Left lung (tissue), 4 donors: ENCODE measurements at regions not wholly inside any gene's neighbourhood (a gene's known extent, or its start where the extent isn't known, plus 50 kb on each side); places are given as distances from the start of the nearest gene placed in this dataset.

ENCODE experiments used
- ATAC-seq: fragments of 200-7000 bp; cut with Tn5 transposase; one replicate; pipeline ENCODE4 v1.9.1; 2020; ENCODE audit warnings: moderate library complexity
- DNase-seq, 4 donors: peaks; one replicate each; pipeline ENCODE4 v3.0.0-alpha.2; 2013 to 2020
- H3K27ac ChIP-seq, 2 donors: fragments of 200-600 bp; sonication (generic) in 1 of 2; one replicate each; pipeline versions ENCODE4 v1.5.0 to v1.8.0; 2020 to 2021
- H3K27me3 ChIP-seq, 2 donors: fragments of 200-600 bp; sonication (generic) in 1 of 2; one replicate each; pipeline versions ENCODE4 v1.5.0 to v1.8.0; 2020 to 2021
- H3K36me3 ChIP-seq, 2 donors: fragments of 200-600 bp; sonication (generic) in 1 of 2; one replicate each; pipeline versions ENCODE4 v1.5.0 to v1.8.0; 2020 to 2021
- H3K4me1 ChIP-seq, 2 donors: fragments of 200-600 bp; one replicate each; pipeline ENCODE4 v1.8.0; 2021
- H3K4me3 ChIP-seq, 2 donors: fragments of 200-600 bp; sonication (generic) in 1 of 2; one replicate each; pipeline versions ENCODE4 v1.5.0 to v1.8.0; 2020 to 2021; ENCODE audit warnings: mild to moderate bottlenecking in 1 of 2
- H3K9me3 ChIP-seq, 2 donors: fragments of 200-600 bp; sonication (generic) in 1 of 2; one replicate each; pipeline versions ENCODE4 v1.5.0 to v1.8.0; 2020 to 2021
- CTCF ChIP-seq, 2 donors: fragments of 200-600 bp; sonication (generic) in 1 of 2; IDR thresholded peaks; one replicate each; pipeline versions ENCODE4 v1.5.0 to v1.8.0; 2021; ENCODE audit warnings: antibody characterized with exemption in 2 of 2
- intact Hi-C, 2 donors: fragments of 100-400 bp; cut with DNase I; formaldehyde crosslinking; loops; one replicate each; pipeline versions ENCODE4 v1.11.2 to v1.14.2; 2022
- donor health status: DM: no; HTN: yes; CAD: no.
- donor health status: DM: no; HTN: no; CAD: no.

GRCh38 chr21:29407571-29407970 is 108.8 kb downstream of the BACH1 start:
- TF ChIP-seq CTCF (IDR thresholded peaks at IDR 0.05): no peak
- intact Hi-C loops: no loop called here
- Histone ChIP-seq H3K9me3 (no peaks in the 10 kb centered on the region), H3K4me1 (peaks cover 0 to 11% of the 10 kb centered on the region in 2 donors), H3K27me3 (no peaks in the 10 kb centered on the region), H3K4me3 (no peak overlapping the region), H3K27ac (no peak overlapping the region), H3K36me3 (peaks cover 0 to 6% of the 10 kb centered on the region in 2 donors)
- no peak for ATAC-seq
- DNase-seq: no peak

- no peaks in the 10 kb centered on the region for H3K4me1 ChIP-seq
- no peak for ATAC-seq
- intact Hi-C loops: no loop called here
- no peak overlapping the region for H3K4me3 ChIP-seq
- peaks cover 0 to 6% of the 10 kb centered on the region in 2 donors for H3K36me3 ChIP-seq
- no peak overlapping the region for H3K27ac ChIP-seq
- no peak for TF ChIP-seq CTCF (IDR thresholded peaks at IDR 0.05)
- DNase-seq: no peak
- no peaks in the 10 kb centered on the region for H3K27me3 ChIP-seq
- H3K9me3 ChIP-seq: no peaks in the 10 kb centered on the region
Observed at GRCh38 chr21:29413683-29414082, 115.0 kb downstream of the BACH1 start.

- intact Hi-C loops: no loop called here
- Histone ChIP-seq H3K27me3 (no peaks in the 10 kb centered on the region), H3K9me3 (no peaks in the 10 kb centered on the region), H3K4me3 (no peak overlapping the region), H3K36me3 (peaks cover 0 to 6% of the 10 kb centered on the region in 2 donors), H3K4me1 (no peaks in the 10 kb centered on the region), H3K27ac (no peak overlapping the region)
- DNase-seq (no peak), ATAC-seq (no peak)
- TF ChIP-seq CTCF (IDR thresholded peaks at IDR 0.05): no peak
Observed at GRCh38 chr21:29416268-29416667, 117.5 kb downstream of the BACH1 start.

- TF ChIP-seq CTCF (IDR thresholded peaks at IDR 0.05): no peak
- Histone ChIP-seq H3K27me3 (no peaks in the 10 kb centered on the region), H3K9me3 (no peaks in the 10 kb centered on the region), H3K4me3 (no peak overlapping the region), H3K4me1 (no peaks in the 10 kb centered on the region), H3K27ac (no peak overlapping the region), H3K36me3 (no peaks in the 10 kb centered on the region)
- DNase-seq (no peak), ATAC-seq (no peak)
- intact Hi-C loops: no loop called here
Observed at GRCh38 chr21:29418813-29419212, 120.1 kb downstream of the BACH1 start.

GRCh38 chr21:29419422-29419821 is 120.7 kb downstream of the BACH1 start:
- H3K4me1 ChIP-seq: no peaks in the 10 kb centered on the region
- ATAC-seq (no peak), DNase-seq (no peak)
- H3K36me3 ChIP-seq: no peaks in the 10 kb centered on the region
- no peak for TF ChIP-seq CTCF (IDR thresholded peaks at IDR 0.05)
- H3K27me3 ChIP-seq: no peaks in the 10 kb centered on the region
- H3K4me3 ChIP-seq: no peak overlapping the region
- intact Hi-C loops: no loop called here
- H3K9me3 ChIP-seq: no peaks in the 10 kb centered on the region
- no peak overlapping the region for H3K27ac ChIP-seq
